H9 (cell line): ENCODE measurements at regions not wholly inside any gene's neighbourhood (a gene's known extent, or its start where the extent isn't known, plus 50 kb on each side); places are given as distances from the start of the nearest gene placed in this dataset.

Experiments used
- DNase-seq: peaks from one replicate; pipeline ENCODE4 v3.0.0-alpha.2; 2017
- H2AFZ ChIP-seq: one replicate; pipeline ENCODE4 v1.6.1; 2013; ENCODE audit warnings: mild to moderate bottlenecking, low read length, control low read depth, moderate library complexity
- H2AK5ac ChIP-seq: 2 replicates; pipeline ENCODE4 v1.6.1; 2013; ENCODE audit warnings: low read length, control low read depth, mixed read lengths; ENCODE audit not compliant: insufficient read length
- H2BK120ac ChIP-seq: one replicate; pipeline ENCODE4 v1.6.1; 2013; ENCODE audit warnings: low read depth, mild to moderate bottlenecking, low read length, control low read depth, inconsistent platforms; ENCODE audit not compliant: poor library complexity, severe bottlenecking
- H2BK12ac ChIP-seq: 2 replicates; pipeline ENCODE4 v1.6.1; 2013; ENCODE audit warnings: low read length, control low read depth, mixed read lengths, low read depth; ENCODE audit not compliant: insufficient read length
- H2BK15ac ChIP-seq: 2 replicates; pipeline ENCODE4 v1.6.1; 2013; ENCODE audit warnings: low read depth, low read length, control low read depth
- H2BK20ac ChIP-seq: one replicate; pipeline ENCODE4 v1.6.1; 2013; ENCODE audit warnings: low read depth, mild to moderate bottlenecking, low read length, control low read depth, inconsistent platforms; ENCODE audit not compliant: poor library complexity, severe bottlenecking
- H2BK5ac ChIP-seq: 2 replicates; pipeline ENCODE4 v1.6.1; 2013; ENCODE audit warnings: low read length, control low read depth, mixed read lengths; ENCODE audit not compliant: insufficient read length
- H3K14ac ChIP-seq: 2 replicates; pipeline ENCODE4 v1.6.1; 2013; ENCODE audit warnings: low read length, control low read depth; ENCODE audit not compliant: insufficient read depth
- H3K18ac ChIP-seq: 2 replicates; pipeline ENCODE4 v1.6.1; 2013; ENCODE audit warnings: low read depth, mild to moderate bottlenecking, mixed read lengths, low read length, control low read depth; ENCODE audit not compliant: insufficient read length
- H3K23ac ChIP-seq: 2 replicates; pipeline ENCODE4 v1.6.1; 2013; ENCODE audit warnings: low read length, control low read depth, mixed read lengths, low read depth; ENCODE audit not compliant: insufficient read length
- H3K23me2 ChIP-seq: 2 replicates; pipeline ENCODE4 v1.6.1; 2013; ENCODE audit warnings: low read depth, mild to moderate bottlenecking, mixed read lengths, low read length, control low read depth; ENCODE audit not compliant: insufficient read length, poor library complexity, severe bottlenecking
- H3K27ac ChIP-seq: 2 replicates; pipeline ENCODE4 v1.5.1; 2013; ENCODE audit warnings: low read length, control low read depth, mixed read lengths, low read depth; ENCODE audit not compliant: insufficient read length
- H3K27me3 ChIP-seq: 2 replicates; pipeline ENCODE4 v1.6.1; 2013; ENCODE audit warnings: low read length, control low read depth, inconsistent platforms; ENCODE audit not compliant: insufficient read depth
- H3K4ac ChIP-seq: 2 replicates; pipeline ENCODE4 v1.6.1; 2013; ENCODE audit warnings: low read depth, mild to moderate bottlenecking, control low read depth, inconsistent platforms, low read length, moderate library complexity
- H3K4me1 ChIP-seq: 2 replicates; pipeline ENCODE4 v1.6.1; 2013; ENCODE audit warnings: low read length, control low read depth, inconsistent platforms; ENCODE audit not compliant: insufficient read depth
- H3K4me2 ChIP-seq: 2 replicates; pipeline ENCODE4 v1.6.1; 2013; ENCODE audit warnings: low read length, control low read depth, mixed read lengths; ENCODE audit not compliant: insufficient read length, insufficient read depth
- H3K56ac ChIP-seq: 2 replicates; pipeline ENCODE4 v1.6.1; 2013; ENCODE audit warnings: low read depth, mild to moderate bottlenecking, mixed read lengths, low read length, control low read depth; ENCODE audit not compliant: insufficient read length
- H3K79me1 ChIP-seq: 2 replicates; pipeline ENCODE4 v1.6.1; 2013; ENCODE audit warnings: low read depth, mild to moderate bottlenecking, moderate library complexity, low read length, control low read depth, inconsistent platforms; ENCODE audit not compliant: insufficient read depth, poor library complexity, severe bottlenecking
- H3K79me2 ChIP-seq: 2 replicates; pipeline ENCODE4 v1.6.1; 2013; ENCODE audit warnings: low read length, control low read depth, inconsistent platforms; ENCODE audit not compliant: insufficient read depth
- H3K9ac ChIP-seq: 2 replicates; pipeline ENCODE4 v1.6.1; 2013; ENCODE audit warnings: low read length, control low read depth, mixed read lengths; ENCODE audit not compliant: insufficient read length; ENCODE audit errors: extremely low read depth
- H3K9me3 ChIP-seq: one replicate; pipeline ENCODE4 v1.6.1; 2013; ENCODE audit warnings: low read depth, low read length, inconsistent platforms; ENCODE audit not compliant: control insufficient read depth
- H3T11ph ChIP-seq: one replicate; pipeline ENCODE4 v1.6.1; 2013; ENCODE audit warnings: mild to moderate bottlenecking, low read length, control low read depth, inconsistent platforms
- H4K20me1 ChIP-seq: one replicate; pipeline ENCODE4 v1.6.1; 2013; ENCODE audit not compliant: control insufficient read depth, insufficient read length, insufficient read depth
- H4K5ac ChIP-seq: 2 replicates; pipeline ENCODE4 v1.6.1; 2013; ENCODE audit warnings: low read depth, mild to moderate bottlenecking, mixed read lengths, low read length, control low read depth; ENCODE audit not compliant: insufficient read length
- H4K8ac ChIP-seq: replicated peaks from 2 replicates; pipeline ENCODE4 v1.6.1; 2013; ENCODE audit warnings: low read length, control low read depth, mixed read lengths, low read depth; ENCODE audit not compliant: insufficient read length
- H4K91ac ChIP-seq: 2 replicates; pipeline ENCODE4 v1.6.1; 2013; ENCODE audit warnings: low read depth, mild to moderate bottlenecking, moderate library complexity, mixed read lengths, low read length, control low read depth; ENCODE audit not compliant: insufficient read length
- H3K27ac Mint-ChIP-seq, 3 experiments: 2 replicates in 2 of 3; 3 replicates in 1 of 3; pipeline ENCODE4 v1.8.0; 2020 to 2021; ENCODE audit warnings: mixed read lengths in 3 of 3, mild to moderate bottlenecking in 1 of 3, moderate library complexity in 1 of 3
- H3K27me3 Mint-ChIP-seq: 2 replicates; pipeline ENCODE4 v1.8.0; 2021; ENCODE audit warnings: low read depth, mild to moderate bottlenecking, moderate library complexity, mixed read lengths
- H3K36me3 Mint-ChIP-seq, 3 experiments: 2 replicates in 2 of 3; 3 replicates in 1 of 3; pipeline ENCODE4 v1.8.0; 2020 to 2021; ENCODE audit warnings: low read depth in 3 of 3, mixed read lengths in 3 of 3; ENCODE audit not compliant: insufficient read depth in 1 of 3
- H3K4me1 Mint-ChIP-seq, 2 experiments: 2 replicates each; pipeline ENCODE4 v1.8.0; 2020; ENCODE audit warnings: mixed read lengths in 2 of 2
- H3K4me3 Mint-ChIP-seq, 2 experiments: 2 replicates in 1 of 2; 3 replicates in 1 of 2; pipeline ENCODE4 v1.8.0; 2020 to 2021; ENCODE audit warnings: mild to moderate bottlenecking in 2 of 2, mixed read lengths in 2 of 2, moderate library complexity in 1 of 2
- H3K9me3 Mint-ChIP-seq, 2 experiments: 2 replicates in 1 of 2; 3 replicates in 1 of 2; pipeline ENCODE4 v1.8.0; 2020; ENCODE audit warnings: mild to moderate bottlenecking in 2 of 2, mixed read lengths in 2 of 2, moderate library complexity in 1 of 2
- TF ChIP-seq, protein P1 (sequence below): fragments of 200-600 bp; sonication (generic); conservative IDR thresholded peaks from 3 replicates; pipeline ENCODE4 v1.8.0; 2021; ENCODE audit warnings: antibody characterized with exemption, mild to moderate bottlenecking

DNA sequence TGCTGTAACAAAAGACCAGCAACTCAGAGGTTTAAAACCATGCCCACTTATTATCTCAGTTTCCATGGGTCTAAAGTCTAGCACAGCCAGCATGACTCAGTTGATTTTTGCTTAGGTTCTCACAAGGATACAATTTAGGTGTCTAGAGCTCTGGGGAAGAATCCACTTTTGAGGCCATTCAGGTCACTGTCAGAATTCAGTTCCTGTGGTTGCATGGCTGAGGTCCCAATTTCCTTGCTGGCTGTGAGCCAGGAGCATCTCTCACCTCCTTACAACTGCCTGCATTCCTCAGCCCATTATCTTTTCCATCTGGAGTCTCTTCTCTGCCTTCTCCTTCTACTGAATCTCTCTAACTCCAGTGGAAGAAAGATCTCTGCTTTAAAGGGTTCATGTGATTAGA lies 240.5 kb upstream of the CFAP20DC start:
- no peak overlapping the region for H2BK15ac ChIP-seq
- Mint-ChIP-seq H3K9me3 (peaks cover 22 to 29% of the 10 kb centered on the region in 2 experiments), H3K27me3 (peaks cover 3% of the 10 kb centered on the region; the same call in 1 of the 2 replicates), H3K4me3 (no peak overlapping the region), H3K36me3 (peaks cover 6 to 21% (median 19%) of the 10 kb centered on the region in 3 experiments), H3K4me1 (no peaks in the 10 kb centered on the region), H3K27ac (no peak overlapping the region)
- H3K79me1 ChIP-seq: no peaks in the 10 kb centered on the region
- H3K18ac ChIP-seq: no peak overlapping the region
- H2BK20ac ChIP-seq: no peak overlapping the region
- H2AFZ ChIP-seq: no peak overlapping the region
- no peaks in the 10 kb centered on the region for H3K27me3 ChIP-seq
- no peak overlapping the region for H4K5ac ChIP-seq
- H3K79me2 ChIP-seq: no peaks in the 10 kb centered on the region
- no peak overlapping the region for H3T11ph ChIP-seq
- H3K56ac ChIP-seq: no peak overlapping the region
- no peak overlapping the region for H3K23ac ChIP-seq
- H3K27ac ChIP-seq: no peak overlapping the region
- TF ChIP-seq, protein P1, sequence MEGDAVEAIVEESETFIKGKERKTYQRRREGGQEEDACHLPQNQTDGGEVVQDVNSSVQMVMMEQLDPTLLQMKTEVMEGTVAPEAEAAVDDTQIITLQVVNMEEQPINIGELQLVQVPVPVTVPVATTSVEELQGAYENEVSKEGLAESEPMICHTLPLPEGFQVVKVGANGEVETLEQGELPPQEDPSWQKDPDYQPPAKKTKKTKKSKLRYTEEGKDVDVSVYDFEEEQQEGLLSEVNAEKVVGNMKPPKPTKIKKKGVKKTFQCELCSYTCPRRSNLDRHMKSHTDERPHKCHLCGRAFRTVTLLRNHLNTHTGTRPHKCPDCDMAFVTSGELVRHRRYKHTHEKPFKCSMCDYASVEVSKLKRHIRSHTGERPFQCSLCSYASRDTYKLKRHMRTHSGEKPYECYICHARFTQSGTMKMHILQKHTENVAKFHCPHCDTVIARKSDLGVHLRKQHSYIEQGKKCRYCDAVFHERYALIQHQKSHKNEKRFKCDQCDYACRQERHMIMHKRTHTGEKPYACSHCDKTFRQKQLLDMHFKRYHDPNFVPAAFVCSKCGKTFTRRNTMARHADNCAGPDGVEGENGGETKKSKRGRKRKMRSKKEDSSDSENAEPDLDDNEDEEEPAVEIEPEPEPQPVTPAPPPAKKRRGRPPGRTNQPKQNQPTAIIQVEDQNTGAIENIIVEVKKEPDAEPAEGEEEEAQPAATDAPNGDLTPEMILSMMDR: no peak
- H3K9me3 ChIP-seq: peaks cover 8% of the 10 kb centered on the region
- H4K91ac ChIP-seq: no peak overlapping the region
- no peak overlapping the region for H3K14ac ChIP-seq
- H3K4ac ChIP-seq: no peak overlapping the region
- H2AK5ac ChIP-seq: no peak overlapping the region
- H3K23me2 ChIP-seq: no peaks in the 10 kb centered on the region
- H3K9ac ChIP-seq: no peak overlapping the region
- no peak overlapping the region for H3K4me2 ChIP-seq
- H4K20me1 ChIP-seq: no peaks in the 10 kb centered on the region
- H2BK5ac ChIP-seq: no peak overlapping the region
- H2BK12ac ChIP-seq: no peak overlapping the region
- H2BK120ac ChIP-seq: no peak overlapping the region
- H3K4me1 ChIP-seq: no peaks in the 10 kb centered on the region
- no peak overlapping the region for H4K8ac ChIP-seq
- DNase-seq: no peak
